SK-N-SH treated with all-trans-retinoic acid at 6 μM for 48 hours (cell line): ENCODE measurements at regions not wholly inside any gene's neighbourhood (a gene's known extent, or its start where the extent isn't known, plus 50 kb on each side); places are given as distances from the start of the nearest gene placed in this dataset.

Experiments
- ATAC-seq: fragments of 200-7000 bp; cut with Tn5 transposase; 3 replicates; pipeline ENCODE4 v1.9.1; 2020; ENCODE audit warnings: mild to moderate bottlenecking, moderate library complexity
- ARNTL ChIP-seq: fragments of 450-650 bp; formaldehyde crosslinking; IDR thresholded peaks from 2 replicates; pipeline ENCODE4 v1.5.0; 2020; ENCODE audit warnings: low read depth, mild to moderate bottlenecking, moderate library complexity, borderline replicate concordance
- BACH2 ChIP-seq: fragments of 250-450 bp; sonication (Bioruptor Pico); IDR thresholded peaks from 2 replicates; pipeline ENCODE4 v1.9.0; 2021; ENCODE audit warnings: mild to moderate bottlenecking, borderline replicate concordance
- CREB5 ChIP-seq: fragments of 250-450 bp; sonication (Bioruptor Pico); IDR thresholded peaks from 2 replicates; pipeline ENCODE4 v1.5.1; 2020; ENCODE audit warnings: low read depth, mild to moderate bottlenecking, moderate library complexity
- CSDC2 ChIP-seq: fragments of 250-450 bp; sonication (Bioruptor Pico); IDR thresholded peaks from 2 replicates; pipeline ENCODE4 v1.5.0; 2020; ENCODE audit warnings: mild to moderate bottlenecking, moderate library complexity
- CSRNP3 ChIP-seq: fragments of 250-450 bp; sonication (Bioruptor Pico); IDR thresholded peaks from 2 replicates; pipeline ENCODE4 v1.5.1; 2021; ENCODE audit warnings: mild to moderate bottlenecking, moderate library complexity
- GLIS3 ChIP-seq: fragments of 250-450 bp; sonication (Bioruptor Pico); IDR thresholded peaks from 2 replicates; pipeline ENCODE4 v1.5.0; 2020; ENCODE audit warnings: mild to moderate bottlenecking, moderate library complexity
- ISL1 ChIP-seq: fragments of 250-450 bp; sonication (Bioruptor Pico); IDR thresholded peaks from 2 replicates; pipeline ENCODE4 v2.1.2; 2022; ENCODE audit warnings: mild to moderate bottlenecking, moderate library complexity
- OSR1 ChIP-seq: fragments of 250-450 bp; sonication (Bioruptor Pico); IDR thresholded peaks from 2 replicates; pipeline ENCODE4 v1.8.0; 2022; ENCODE audit warnings: moderate library complexity, mild to moderate bottlenecking, inconsistent platforms
- POU6F1 ChIP-seq: fragments of 250-450 bp; sonication (Bioruptor Pico); IDR thresholded peaks from 2 replicates; pipeline ENCODE4 v1.8.0; 2021; ENCODE audit warnings: low read depth, mild to moderate bottlenecking, moderate library complexity, borderline replicate concordance
- PPARA ChIP-seq: fragments of 250-450 bp; sonication (Bioruptor Pico); IDR thresholded peaks from 2 replicates; pipeline ENCODE4 v1.5.0; 2020; ENCODE audit warnings: mild to moderate bottlenecking, borderline replicate concordance
- RARB ChIP-seq: fragments of 250-450 bp; sonication (Bioruptor Pico); IDR thresholded peaks from 2 replicates; pipeline ENCODE4 v1.8.0; 2021; ENCODE audit warnings: mild to moderate bottlenecking, moderate library complexity
- SNAI2 ChIP-seq: fragments of 250-450 bp; sonication (Bioruptor Pico); IDR thresholded peaks from 2 replicates; pipeline ENCODE4 v1.5.0; 2020; ENCODE audit warnings: mild to moderate bottlenecking, moderate library complexity
- TSHZ2 ChIP-seq: fragments of 250-450 bp; sonication (Bioruptor Pico); IDR thresholded peaks from 2 replicates; pipeline ENCODE4 v1.5.0; 2020; ENCODE audit warnings: mild to moderate bottlenecking, moderate library complexity
- ZC3H10 ChIP-seq: fragments of 250-450 bp; sonication (Bioruptor Pico); IDR thresholded peaks from 2 replicates; pipeline ENCODE4 v1.5.1; 2021; ENCODE audit warnings: mild to moderate bottlenecking, moderate library complexity
- ZFP3 ChIP-seq: fragments of 250-450 bp; sonication (Bioruptor Pico); IDR thresholded peaks from 2 replicates; pipeline ENCODE4 v1.5.0; 2020; ENCODE audit warnings: mild to moderate bottlenecking, moderate library complexity
- ZFP30 ChIP-seq: fragments of 450-650 bp; formaldehyde crosslinking; IDR thresholded peaks from 2 replicates; pipeline ENCODE4 v1.5.0; 2022; ENCODE audit warnings: mild to moderate bottlenecking, moderate library complexity
- ZNF565 ChIP-seq: fragments of 450-650 bp; formaldehyde crosslinking; conservative IDR thresholded peaks from 2 replicates; pipeline ENCODE4 v1.5.0; 2020; ENCODE audit warnings: low read depth, mild to moderate bottlenecking, moderate library complexity
- ZNF70 ChIP-seq: fragments of 450-650 bp; formaldehyde crosslinking; IDR thresholded peaks from 2 replicates; pipeline ENCODE4 v1.5.0; 2020; ENCODE audit warnings: mild to moderate bottlenecking, moderate library complexity
- ZNF8 ChIP-seq: fragments of 450-650 bp; formaldehyde crosslinking; IDR thresholded peaks from 2 replicates; pipeline ENCODE4 v1.5.0; 2020; ENCODE audit warnings: mild to moderate bottlenecking, moderate library complexity

GRCh38 chr11:15818132-15818842 is 538.1 kb downstream of the SOX6 start:
- ATAC-seq = no peak
- TF ChIP-seq GLIS3 (CRISPR knock-in tag) = no peak
- TF ChIP-seq SNAI2 = no peak
- TF ChIP-seq ZNF70 (CRISPR knock-in tag) = no peak
- no peak for TF ChIP-seq BACH2 (CRISPR knock-in tag)
- TF ChIP-seq CSRNP3 = no peak
- no peak for TF ChIP-seq ISL1 (CRISPR knock-in tag)

- peak; percentile 27; the same call in 1 of the 3 replicates for ATAC-seq
- no peak for TF ChIP-seq ZC3H10
- TF ChIP-seq CREB5 (CRISPR knock-in tag) = no peak
- TF ChIP-seq PPARA (CRISPR knock-in tag) = no peak
- no peak for TF ChIP-seq GLIS3 (CRISPR knock-in tag)
- TF ChIP-seq SNAI2 = no peak
- no peak for TF ChIP-seq CSDC2 (CRISPR knock-in tag)
- no peak for TF ChIP-seq ZNF8 (CRISPR knock-in tag)
- no peak for TF ChIP-seq CSRNP3
- TF ChIP-seq ZFP30 (CRISPR knock-in tag) = no peak
- no peak for TF ChIP-seq RARB (CRISPR knock-in tag)
- TF ChIP-seq OSR1 (CRISPR knock-in tag) = no peak
- TF ChIP-seq ZNF70 (CRISPR knock-in tag) = no peak
- no peak for TF ChIP-seq POU6F1 (CRISPR knock-in tag)
- no peak for TF ChIP-seq ZFP3
- TF ChIP-seq ZNF565 = no peak
- TF ChIP-seq ISL1 (CRISPR knock-in tag) = no peak
- no peak for TF ChIP-seq BACH2 (CRISPR knock-in tag)
- TF ChIP-seq, all 23 proteins: peak for 0
These were observed 536.6 kb downstream of the SOX6 start for GRCh38 chr11:15819679-15820286.

DNA sequence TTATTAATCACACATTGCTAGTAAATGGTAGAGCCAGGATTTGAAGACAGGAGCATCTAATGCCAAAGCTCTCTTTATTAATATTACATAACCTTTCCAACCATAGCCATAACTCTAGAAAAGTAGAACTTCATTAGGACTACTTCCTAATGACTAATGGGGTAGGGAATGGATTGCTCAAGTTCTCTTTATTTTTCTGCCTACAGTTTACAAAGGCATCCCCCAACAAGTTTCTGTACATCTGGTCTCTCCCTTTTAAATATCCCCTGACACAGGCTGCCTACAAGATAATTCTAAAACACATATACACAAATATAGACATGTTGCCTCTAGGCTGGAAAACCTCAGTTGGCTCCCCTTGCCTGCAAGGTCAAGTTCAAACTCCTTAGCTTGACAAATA is 534.9 kb downstream of the SOX6 start:
- ATAC-seq = no peak
- TF ChIP-seq CSRNP3 = no peak
- TF ChIP-seq SNAI2 = no peak

DNA sequence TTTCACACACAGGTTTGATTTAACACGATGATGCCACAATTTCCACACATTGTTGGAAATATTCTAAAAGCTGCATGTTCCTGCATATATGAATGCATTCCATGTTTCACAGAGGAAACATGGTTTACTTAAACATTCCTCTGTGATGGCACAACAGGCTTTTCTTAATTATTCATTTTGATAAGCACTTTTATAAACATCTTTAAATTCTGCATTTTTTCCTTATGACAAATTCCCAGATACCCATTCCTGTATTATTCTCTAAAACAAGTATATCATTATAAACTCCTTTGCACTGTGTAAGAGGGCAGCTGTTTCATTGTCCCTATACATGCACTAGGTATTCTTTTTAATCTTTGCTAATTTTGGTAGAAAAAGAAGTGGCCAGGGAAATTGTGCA is 532.3 kb downstream of the SOX6 start:
- no peak for ATAC-seq
- TF ChIP-seq POU6F1 (CRISPR knock-in tag) (no peak), ARNTL (no peak), ZNF565 (no peak), ZC3H10 (no peak), ZFP30 (CRISPR knock-in tag) (no peak), CSRNP3 (no peak), TSHZ2 (CRISPR knock-in tag) (no peak), RARB (CRISPR knock-in tag) (no peak), BACH2 (CRISPR knock-in tag) (no peak)
